Fibroblast of pulmonary artery (primary cell): ENCODE measurements at regions not wholly inside any gene's neighbourhood (a gene's known extent, or its start where the extent isn't known, plus 50 kb on each side); places are given as distances from the start of the nearest gene placed in this dataset.

Experiments
- DNase-seq: peaks from one replicate; pipeline ENCODE4 v3.0.0-alpha.2; 2010; ENCODE audit warnings: low read depth
- H3K4me3 ChIP-seq: replicated peaks from 2 replicates; pipeline ENCODE4 v1.5.1; 2011; ENCODE audit warnings: low read depth, mild to moderate bottlenecking, control low read depth, low read length, moderate library complexity
- TF ChIP-seq, protein P1 (sequence below): IDR thresholded peaks from 2 replicates; pipeline ENCODE4 v1.5.1; 2011; ENCODE audit warnings: mild to moderate bottlenecking, control low read depth, low read length, inconsistent platforms; ENCODE audit errors: missing control alignments

DNA sequence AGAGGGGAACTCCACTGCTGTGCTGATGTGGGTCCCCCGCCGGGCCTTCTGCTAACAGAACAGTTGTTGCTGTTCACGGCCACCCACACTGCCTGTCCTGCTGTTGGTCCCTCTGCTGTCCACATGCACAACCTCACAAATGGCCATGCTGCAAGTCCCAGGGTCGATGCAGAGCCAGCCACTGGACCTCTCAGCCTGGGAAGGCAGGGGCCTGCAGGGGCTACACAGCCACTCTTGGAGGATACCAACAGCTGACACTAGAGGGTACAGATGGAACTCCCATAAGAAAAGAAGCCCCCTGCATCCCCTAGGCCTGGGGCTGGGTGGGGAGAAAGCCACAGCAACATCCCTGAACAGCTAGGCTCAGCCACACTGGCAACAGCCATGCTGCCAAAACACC is 104.4 kb upstream of the IQSEC1 start:
- TF ChIP-seq, protein P1, sequence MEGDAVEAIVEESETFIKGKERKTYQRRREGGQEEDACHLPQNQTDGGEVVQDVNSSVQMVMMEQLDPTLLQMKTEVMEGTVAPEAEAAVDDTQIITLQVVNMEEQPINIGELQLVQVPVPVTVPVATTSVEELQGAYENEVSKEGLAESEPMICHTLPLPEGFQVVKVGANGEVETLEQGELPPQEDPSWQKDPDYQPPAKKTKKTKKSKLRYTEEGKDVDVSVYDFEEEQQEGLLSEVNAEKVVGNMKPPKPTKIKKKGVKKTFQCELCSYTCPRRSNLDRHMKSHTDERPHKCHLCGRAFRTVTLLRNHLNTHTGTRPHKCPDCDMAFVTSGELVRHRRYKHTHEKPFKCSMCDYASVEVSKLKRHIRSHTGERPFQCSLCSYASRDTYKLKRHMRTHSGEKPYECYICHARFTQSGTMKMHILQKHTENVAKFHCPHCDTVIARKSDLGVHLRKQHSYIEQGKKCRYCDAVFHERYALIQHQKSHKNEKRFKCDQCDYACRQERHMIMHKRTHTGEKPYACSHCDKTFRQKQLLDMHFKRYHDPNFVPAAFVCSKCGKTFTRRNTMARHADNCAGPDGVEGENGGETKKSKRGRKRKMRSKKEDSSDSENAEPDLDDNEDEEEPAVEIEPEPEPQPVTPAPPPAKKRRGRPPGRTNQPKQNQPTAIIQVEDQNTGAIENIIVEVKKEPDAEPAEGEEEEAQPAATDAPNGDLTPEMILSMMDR, result no peak
- no peak for DNase-seq
- no peak overlapping the region for H3K4me3 ChIP-seq

DNA sequence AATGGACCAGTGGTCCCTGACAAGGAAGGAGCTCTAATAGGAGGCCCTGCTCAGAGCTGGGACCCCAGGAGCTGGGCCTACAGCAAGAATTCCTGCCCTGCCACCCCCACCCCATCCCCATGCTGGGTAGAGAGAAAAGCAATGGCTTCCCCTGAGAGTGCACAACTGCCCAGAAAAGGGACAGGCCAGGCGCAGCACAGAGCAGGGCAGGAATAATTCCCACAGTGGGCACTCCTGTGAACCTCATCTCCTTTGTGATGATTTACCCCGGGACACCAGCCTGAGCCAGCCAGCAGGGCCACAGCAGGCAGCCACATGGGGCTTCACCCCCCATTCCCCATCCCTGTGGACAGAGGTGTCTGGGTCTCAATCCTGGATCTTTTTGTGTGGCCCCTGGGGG is 104.0 kb upstream of the IQSEC1 start:
- TF ChIP-seq, protein P1, result no peak
- H3K4me3 ChIP-seq, result no peak overlapping the region
- DNase-seq, result no peak

DNA sequence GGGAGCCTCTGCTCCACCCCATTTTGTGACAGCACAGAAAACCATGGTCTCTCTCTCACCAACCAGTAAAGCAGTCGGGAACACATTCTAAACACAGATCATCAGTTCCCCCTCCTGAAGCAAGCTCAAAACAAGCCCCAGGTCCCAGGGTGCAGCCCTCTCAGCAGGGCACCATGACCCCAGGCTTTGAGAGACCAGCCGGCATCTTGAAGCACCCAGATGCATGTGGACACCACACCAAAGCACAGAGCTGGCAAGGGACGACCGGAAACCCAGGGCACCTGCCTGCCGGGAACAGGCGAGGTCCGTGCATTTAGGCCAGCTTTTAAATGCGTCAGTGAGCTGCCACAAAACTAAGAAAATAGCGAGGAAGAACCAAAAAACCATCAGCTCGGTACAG is 103.2 kb upstream of the IQSEC1 start:
- TF ChIP-seq, protein P1, result no peak
- H3K4me3 ChIP-seq, result no peak overlapping the region
- no peak for DNase-seq

DNA sequence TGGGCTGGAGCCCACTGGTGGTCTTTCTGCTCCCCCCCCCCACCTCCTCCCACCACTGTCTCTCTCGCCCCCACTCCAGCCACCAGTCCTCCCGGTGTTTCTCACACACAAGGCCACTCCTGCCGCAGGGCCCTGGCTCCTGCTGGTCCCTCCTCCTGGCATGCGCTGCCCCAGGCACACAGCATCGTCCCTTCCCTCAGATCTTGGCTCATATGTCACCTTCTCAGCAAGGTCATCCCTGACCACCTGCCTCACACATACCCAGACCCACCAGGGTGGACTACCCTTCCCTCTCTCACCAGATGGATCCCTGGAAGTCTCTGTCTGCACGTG is 101.5 kb upstream of the IQSEC1 start:
- TF ChIP-seq, protein P1, result no peak
- H3K4me3 ChIP-seq, result no peak overlapping the region
- DNase-seq, result no peak

DNA sequence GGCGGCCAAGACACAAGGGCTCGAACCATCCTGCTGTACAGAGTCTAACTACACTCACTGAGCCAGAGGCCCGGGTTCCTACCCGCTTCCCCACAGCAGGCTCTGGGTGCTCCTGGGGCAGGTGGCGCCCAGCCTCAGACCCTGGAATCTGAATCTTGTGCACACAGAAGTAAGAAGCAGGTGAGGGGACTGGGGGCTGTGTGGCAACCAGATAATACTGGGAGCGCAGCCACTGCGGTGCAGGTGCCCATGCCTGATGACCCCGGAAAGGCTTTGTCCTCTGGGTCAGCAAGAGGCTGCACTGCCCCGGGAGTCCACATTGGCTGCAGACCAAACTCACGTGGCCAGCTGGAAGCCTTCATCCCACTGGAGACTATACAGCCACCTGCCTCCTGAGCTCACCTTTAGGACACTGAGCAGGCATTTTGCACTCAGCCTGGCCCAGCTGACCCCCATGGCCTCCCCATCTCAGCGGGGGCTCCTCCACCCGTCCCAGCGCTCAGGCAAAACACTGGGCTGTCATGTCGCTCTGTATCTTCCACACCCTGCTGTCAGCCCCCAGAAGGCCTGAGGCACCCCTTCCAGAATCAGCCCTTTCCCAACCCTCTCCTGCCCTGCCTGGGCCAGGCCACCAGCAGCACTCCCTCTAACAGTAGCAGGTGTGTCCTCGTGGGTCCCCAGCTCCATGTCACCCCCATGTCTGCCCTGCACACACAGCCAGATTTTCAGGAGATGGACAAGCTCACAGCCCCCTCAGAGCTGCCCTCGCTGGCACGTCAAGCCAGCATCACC is 101.0 kb upstream of the IQSEC1 start:
- TF ChIP-seq, protein P1, result no peak
- DNase-seq, result no peak
- H3K4me3 ChIP-seq, result no peak overlapping the region

DNA sequence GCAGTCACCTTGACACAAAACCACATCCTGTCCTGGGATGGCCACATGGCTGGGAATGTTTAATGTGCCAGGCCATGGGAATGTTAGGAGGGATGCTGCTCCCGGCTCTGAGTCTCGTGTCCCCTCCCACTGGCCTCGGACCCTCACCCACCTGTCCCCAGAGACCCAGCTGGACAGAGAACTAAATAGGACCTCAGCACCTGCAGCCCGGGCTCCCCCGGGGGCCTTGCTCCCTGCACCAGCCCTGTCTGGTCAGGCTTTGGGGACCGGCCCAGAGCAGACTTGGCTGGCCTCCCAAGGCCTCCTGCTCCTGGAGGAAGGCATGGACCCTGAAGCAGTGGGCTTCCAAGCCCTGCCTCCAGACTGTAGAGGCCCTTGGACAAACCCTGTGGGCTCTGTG is 100.0 kb upstream of the IQSEC1 start:
- TF ChIP-seq, protein P1, result no peak
- H3K4me3 ChIP-seq, result no peak overlapping the region
- DNase-seq, result no peak

DNA sequence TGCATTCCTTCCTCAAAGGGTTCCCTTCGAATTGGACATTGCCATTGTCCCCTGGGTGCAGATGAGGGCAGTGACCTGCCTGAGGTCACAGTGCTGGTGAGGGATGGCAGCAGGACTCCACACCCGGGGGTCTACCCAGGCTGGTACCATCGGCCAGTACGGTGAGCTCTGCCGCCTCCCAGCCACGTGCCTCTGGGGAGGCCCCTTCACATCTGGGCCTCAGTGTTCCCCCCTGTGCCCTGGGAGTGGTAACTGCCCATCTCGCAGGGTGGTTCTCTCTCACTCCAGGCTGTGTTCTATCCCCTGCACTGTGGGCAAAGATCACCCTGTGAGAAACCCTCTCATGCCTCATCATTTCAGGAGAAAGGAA is 99.4 kb upstream of the IQSEC1 start:
- TF ChIP-seq, protein P1, result no peak
- no peak for DNase-seq
- H3K4me3 ChIP-seq, result no peak overlapping the region
